ENCODE measurements at regions not wholly inside any gene's neighbourhood (a gene's known extent, or its start where the extent isn't known, plus 50 kb on each side); places are given as distances from the start of the nearest gene placed in this dataset.
"Not testable (repeated sequence)": the region's sequence is repeated elsewhere in the genome, so short reads cannot be mapped to it uniquely, and the experiment has no call there.

DNA sequence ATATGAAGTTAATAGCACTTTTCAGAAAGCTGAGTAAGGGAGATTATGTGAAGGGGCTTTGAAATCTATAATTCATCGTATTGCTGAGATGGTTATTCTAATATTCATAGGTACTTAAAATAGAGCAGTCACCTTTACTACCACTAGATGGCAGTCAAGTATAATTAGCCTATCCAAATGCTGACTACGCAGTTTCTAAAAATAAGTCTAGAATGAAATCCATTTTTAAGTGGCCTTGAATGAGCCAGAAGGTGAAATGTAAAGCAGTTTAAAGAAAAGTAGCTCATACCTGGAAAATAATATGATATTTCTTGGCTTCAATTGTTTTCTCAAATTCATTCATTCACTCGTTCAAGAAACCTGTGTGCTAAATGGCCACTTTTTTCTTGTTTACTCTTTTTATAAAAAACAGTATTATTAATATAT is 1277.1 kb downstream of the GATA3 start:
- DNase-seq, result peak; percentile 51

- no peak for DNase-seq
Measured at GRCh38 chr10:9334270-9334669, 1279.8 kb downstream of the GATA3 start.

DNA sequence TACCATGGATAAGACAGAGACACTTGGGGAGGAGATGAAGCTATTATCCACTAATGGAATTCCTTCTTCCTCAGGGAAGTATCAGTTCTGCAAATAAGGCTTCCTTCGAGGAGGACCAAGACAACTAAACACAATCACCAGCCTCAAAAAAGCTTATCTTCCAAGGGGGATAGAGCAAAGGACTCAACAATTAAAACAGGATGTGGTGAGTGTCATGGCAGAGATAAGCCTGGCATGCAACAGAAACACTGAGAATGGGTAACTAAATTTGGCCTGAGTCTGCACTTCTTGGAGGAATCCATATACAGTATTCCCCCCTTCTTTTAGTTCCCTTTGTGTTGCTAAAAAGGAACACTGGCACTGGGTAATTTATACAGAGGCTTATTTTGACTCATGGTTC is 1285.2 kb downstream of the GATA3 start:
- DNase-seq, result no peak

GRCh38 chr10:9342885-9343570 is 1288.5 kb downstream of the GATA3 start:
- peak; percentile 50 for DNase-seq

GRCh38 chr10:9347933-9348332 is 1293.4 kb downstream of the GATA3 start:
- DNase-seq, result not testable (repeated sequence)

GRCh38 chr10:9357471-9357870 is 1303.0 kb downstream of the GATA3 start:
- no peak for DNase-seq

- DNase-seq, result no peak
Measured at GRCh38 chr10:9362721-9363120, 1308.2 kb downstream of the GATA3 start.

GRCh38 chr10:9379183-9379582 is 1324.7 kb downstream of the GATA3 start:
- no peak for DNase-seq

- no peak for DNase-seq
Measured at GRCh38 chr10:9381733-9382532, 1327.4 kb downstream of the GATA3 start.

- DNase-seq, result no peak
Measured at GRCh38 chr10:9382533-9382866, 1328.0 kb downstream of the GATA3 start.

DNA sequence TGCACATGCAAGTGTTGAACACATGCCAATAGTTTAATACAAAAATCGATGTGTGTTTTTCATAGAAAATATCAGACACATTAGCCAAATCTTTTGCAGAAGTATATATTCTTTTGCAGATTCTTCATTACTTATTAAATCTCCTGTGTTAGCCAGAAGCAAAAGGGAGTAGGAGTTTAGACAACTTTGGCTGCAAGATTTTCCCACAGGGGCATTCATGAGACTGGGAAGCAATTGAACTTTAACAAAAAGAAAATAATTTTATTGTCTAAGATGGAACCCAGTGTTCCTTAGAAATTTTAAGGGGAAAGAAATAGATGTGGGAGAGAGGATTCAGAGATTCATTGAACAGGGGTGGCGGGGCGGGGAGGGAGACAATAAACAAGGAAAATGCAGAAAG is 1336.0 kb downstream of the GATA3 start:
- DNase-seq, result no peak

- no peak for DNase-seq
Measured at GRCh38 chr10:9399275-9399983, 1344.9 kb downstream of the GATA3 start.

DNA sequence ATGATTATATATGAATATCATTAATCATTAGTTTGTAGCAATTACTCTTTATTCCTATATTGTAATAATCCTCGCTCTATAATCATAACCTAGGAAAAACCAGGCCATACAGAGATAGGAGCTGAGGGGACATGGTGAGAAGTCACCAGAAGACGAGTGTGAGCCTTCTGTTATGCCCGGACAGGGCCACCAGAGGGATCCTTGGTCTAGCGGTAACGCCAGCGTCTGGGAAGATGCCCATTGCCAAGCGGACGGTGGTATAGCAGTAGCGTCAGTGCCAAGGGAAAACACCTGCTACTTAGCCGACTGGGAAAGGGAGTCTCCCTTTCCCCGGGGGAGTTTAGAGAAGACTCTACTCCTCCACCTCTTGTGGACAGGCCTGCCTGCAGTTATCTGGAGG is 1347.6 kb downstream of the GATA3 start:
- DNase-seq, result not testable (repeated sequence)

GRCh38 chr10:9402507-9403195 is 1348.2 kb downstream of the GATA3 start:
- not testable (repeated sequence) for DNase-seq

DNA sequence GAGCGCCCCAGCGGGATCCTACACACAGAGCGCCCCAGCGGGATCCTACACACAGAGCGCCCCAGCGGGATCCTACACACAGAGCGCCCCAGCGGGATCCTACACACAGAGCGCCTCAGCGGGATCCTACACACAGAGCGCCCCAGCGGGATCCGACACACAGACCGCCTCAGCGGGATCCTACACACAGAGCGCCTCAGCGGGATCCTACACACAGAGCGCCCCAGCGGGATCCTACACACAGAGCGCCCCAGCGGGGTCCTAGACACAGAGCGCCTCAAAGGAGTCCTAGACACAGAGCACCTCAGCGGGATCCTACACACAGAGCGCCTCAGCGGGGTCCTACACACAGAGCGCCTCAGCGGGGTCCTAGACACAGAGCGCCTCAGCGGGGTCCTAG is 1352.7 kb downstream of the GATA3 start:
- not testable (repeated sequence) for DNase-seq

DNA sequence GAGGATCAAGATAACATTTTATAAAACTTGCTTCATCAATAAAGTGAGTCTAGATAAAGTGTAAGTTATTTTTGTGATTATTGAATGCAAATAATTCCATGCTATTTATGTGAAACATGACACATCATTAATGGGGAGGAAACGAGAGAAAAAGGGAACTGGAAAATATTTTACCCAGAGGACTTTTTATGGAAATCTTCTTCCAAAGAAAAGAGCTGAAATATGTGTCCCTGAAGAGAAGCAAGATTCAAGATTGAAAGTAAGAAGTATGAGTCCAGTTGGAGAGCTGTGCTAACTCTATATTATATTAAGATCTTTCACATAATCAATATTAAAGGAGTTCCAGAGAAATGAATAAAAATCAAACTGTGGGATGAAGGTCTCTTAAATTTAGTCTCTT is 1361.8 kb downstream of the GATA3 start:
- no peak for DNase-seq

DNA sequence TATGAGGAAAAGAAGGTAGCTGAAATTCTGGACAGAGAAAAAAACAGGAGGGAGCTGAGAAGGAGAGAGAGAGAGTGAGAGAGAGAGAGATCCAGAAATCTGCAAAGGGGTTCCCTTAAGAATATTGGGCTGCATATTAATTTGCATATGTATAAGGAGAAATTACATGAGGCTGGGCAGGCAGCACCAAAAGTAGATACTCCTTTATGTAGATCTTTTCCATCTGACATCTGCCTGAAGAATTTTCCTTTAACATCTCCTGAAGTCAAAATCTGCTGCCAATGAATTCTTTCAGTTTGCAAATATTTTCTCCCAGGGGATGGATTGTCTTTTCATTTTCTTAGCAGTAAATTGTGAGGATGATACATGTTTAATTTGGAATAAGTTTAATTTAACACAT is 1365.3 kb downstream of the GATA3 start:
- DNase-seq, result no peak

- DNase-seq, result no peak
Measured at GRCh38 chr10:9427209-9427608, 1372.7 kb downstream of the GATA3 start.

DNA sequence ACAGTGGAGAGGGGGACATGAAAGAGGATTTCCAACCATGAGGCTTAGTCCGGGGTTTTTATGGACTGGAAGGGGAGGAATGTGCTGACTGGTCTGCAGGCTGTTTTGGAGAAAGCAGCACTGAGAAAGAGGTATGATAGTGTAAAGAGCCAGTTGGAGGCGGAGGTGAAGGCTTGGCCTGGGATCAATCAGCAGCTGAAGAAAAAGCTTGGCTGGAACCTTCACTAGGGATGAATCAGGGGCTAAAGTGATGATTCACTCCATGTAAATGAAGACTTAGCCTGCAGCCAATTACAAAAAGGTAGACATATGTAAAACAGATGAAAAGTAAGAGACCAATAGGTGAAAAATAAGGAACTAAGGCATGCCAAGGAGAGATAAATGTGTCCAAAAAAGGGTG is 1382.6 kb downstream of the GATA3 start:
- DNase-seq, result peak; percentile 0

GRCh38 chr10:9443758-9444157 is 1389.3 kb downstream of the GATA3 start:
- DNase-seq, result no peak

DNA sequence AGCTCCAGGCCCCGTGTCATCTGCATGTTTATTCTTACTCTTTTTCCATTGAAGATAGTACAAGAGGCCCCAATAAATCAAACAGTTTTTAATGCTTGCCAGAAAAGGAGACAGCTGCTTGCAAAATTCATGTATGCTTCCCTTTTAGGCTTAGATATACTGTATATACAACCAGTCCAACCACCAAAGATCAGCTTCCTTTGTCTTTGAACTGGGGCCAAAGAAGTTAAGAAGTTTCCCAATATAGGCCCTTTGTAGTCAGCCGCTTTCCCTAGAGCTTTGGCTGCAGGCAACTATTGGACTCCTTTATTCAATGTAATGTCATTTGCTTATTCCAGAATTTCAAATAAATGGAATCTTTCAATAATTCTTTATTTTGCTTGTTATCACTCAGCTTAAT is 1395.0 kb downstream of the GATA3 start:
- DNase-seq, result no peak

DNA sequence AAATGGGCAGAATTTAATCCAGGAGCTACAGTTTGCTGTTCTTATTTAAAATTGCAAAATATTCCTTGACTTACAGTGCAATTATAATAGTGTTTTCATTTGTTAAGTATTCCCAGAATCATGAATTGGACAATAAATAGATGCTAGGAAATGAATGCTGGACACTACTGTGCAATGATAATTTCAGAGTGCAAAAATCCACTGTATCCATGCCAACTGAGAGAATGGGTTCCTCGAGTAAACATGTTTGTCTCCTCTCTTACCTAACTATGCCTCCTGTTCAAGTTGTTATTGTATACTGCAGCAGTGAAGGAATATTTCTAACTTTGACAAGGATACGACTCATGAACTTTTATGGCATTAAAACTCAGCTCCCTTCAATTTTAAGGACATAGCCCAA is 1396.3 kb downstream of the GATA3 start:
- no peak for DNase-seq

- no peak for DNase-seq
Measured at GRCh38 chr10:9451211-9451773, 1396.8 kb downstream of the GATA3 start.

Measured in fibroblast of skin of scalp (primary cell).